Activated naive CD8-positive, alpha-beta T cell treated with anti-CD3 and anti-CD28 coated beads, Interleukin-2, amount 50 U/mL, for 24 hours (primary cell): ENCODE measurements at regions not wholly inside any gene's neighbourhood (a gene's known extent, or its start where the extent isn't known, plus 50 kb on each side); places are given as distances from the start of the nearest gene placed in this dataset.

Experiments used
- ATAC-seq: fragments of 150-1000 bp; cut with Tn5 transposase; one replicate; pipeline ENCODE4 v1.10.0; 2021
- DNase-seq: peaks from one replicate; pipeline ENCODE4 v3.0.0; 2021
- H3K27ac Mint-ChIP-seq: one replicate; pipeline ENCODE4 v1.8.0; 2021; ENCODE audit warnings: mild to moderate bottlenecking, mixed read lengths
- H3K27me3 Mint-ChIP-seq: one replicate; pipeline ENCODE4 v1.8.0; 2021; ENCODE audit warnings: mixed read lengths
- H3K36me3 Mint-ChIP-seq: one replicate; pipeline ENCODE4 v1.8.0; 2021; ENCODE audit warnings: low read depth, mixed read lengths
- H3K4me1 Mint-ChIP-seq: one replicate; pipeline ENCODE4 v1.8.0; 2021; ENCODE audit warnings: mixed read lengths
- H3K4me3 Mint-ChIP-seq: one replicate; pipeline ENCODE4 v1.8.0; 2021; ENCODE audit warnings: mild to moderate bottlenecking, moderate library complexity, mixed read lengths
- H3K9me3 Mint-ChIP-seq: one replicate; pipeline ENCODE4 v1.8.0; 2021; ENCODE audit warnings: mixed read lengths

GRCh38 chr16:54422569-54422978 lies 136.0 kb upstream of the IRX3 start:
- DNase-seq: no peak
- Mint-ChIP-seq H3K4me1 (peaks cover 2% of the 10 kb centered on the region), H3K36me3 (no peaks in the 10 kb centered on the region), H3K9me3 (no peaks in the 10 kb centered on the region), H3K27ac (no peak overlapping the region), H3K27me3 (peaks cover 2% of the 10 kb centered on the region), H3K4me3 (no peak overlapping the region)
- ATAC-seq: no peak

- Mint-ChIP-seq H3K4me3 (no peak overlapping the region), H3K27ac (no peak overlapping the region), H3K9me3 (no peaks in the 10 kb centered on the region), H3K27me3 (peaks cover 2% of the 10 kb centered on the region), H3K4me1 (peaks cover 2% of the 10 kb centered on the region), H3K36me3 (no peaks in the 10 kb centered on the region)
- DNase-seq: no peak
- no peak for ATAC-seq
Measured at GRCh38 chr16:54422159-54422558, 135.6 kb upstream of the IRX3 start.

- Mint-ChIP-seq H3K9me3 (no peaks in the 10 kb centered on the region), H3K4me3 (no peak overlapping the region), H3K36me3 (no peaks in the 10 kb centered on the region), H3K27me3 (peaks cover 2% of the 10 kb centered on the region), H3K4me1 (peaks cover 2% of the 10 kb centered on the region), H3K27ac (no peak overlapping the region)
- ATAC-seq (no peak), DNase-seq (no peak)
Measured at GRCh38 chr16:54421220-54421619, 134.6 kb upstream of the IRX3 start.

DNA sequence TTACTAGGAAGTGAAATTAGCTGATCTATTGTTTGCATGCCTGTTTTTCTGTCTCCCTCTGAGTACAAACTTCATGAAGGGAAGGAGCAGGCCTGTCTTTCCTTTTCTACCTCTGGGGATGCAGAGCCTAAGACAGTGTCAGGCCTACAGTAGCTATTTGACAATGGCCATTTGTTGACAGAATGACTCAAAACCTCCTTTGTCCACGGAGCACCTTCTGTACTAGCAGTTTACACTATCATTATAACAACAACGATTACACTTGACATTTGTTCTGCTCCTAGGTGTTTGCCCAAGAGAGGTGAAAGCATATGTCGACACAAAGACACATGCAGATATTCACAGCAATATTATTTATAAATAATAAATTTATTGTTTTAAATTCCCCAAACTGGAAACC lies 132.3 kb upstream of the IRX3 start:
- Mint-ChIP-seq H3K36me3 (no peaks in the 10 kb centered on the region), H3K27me3 (peaks cover 2% of the 10 kb centered on the region), H3K9me3 (no peaks in the 10 kb centered on the region), H3K4me3 (no peak overlapping the region), H3K27ac (no peak overlapping the region), H3K4me1 (peaks cover 2% of the 10 kb centered on the region)
- DNase-seq: no peak
- no peak for ATAC-seq

DNA sequence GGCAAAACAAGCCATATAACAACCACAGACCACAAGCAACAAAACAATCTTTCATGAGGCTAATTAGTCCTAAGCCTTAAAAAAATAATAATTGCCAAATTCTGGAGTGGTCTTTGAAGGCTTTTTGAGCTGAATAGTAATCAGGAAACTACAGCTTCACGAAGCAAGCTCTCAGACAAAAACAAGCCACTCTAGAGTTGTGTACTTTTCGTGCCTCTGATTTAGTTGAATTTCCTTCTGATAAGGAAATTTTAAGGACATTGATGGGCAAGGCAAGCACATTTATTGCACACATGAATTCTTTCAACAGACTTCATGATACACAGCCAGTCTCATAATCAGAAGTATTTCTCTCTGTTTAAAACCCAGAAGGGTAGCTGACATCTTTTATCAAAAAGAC lies 130.8 kb upstream of the IRX3 start:
- DNase-seq: no peak
- Mint-ChIP-seq H3K36me3 (no peaks in the 10 kb centered on the region), H3K4me1 (peaks cover under 1% of the 10 kb centered on the region), H3K27me3 (peaks cover 6% of the 10 kb centered on the region), H3K9me3 (no peaks in the 10 kb centered on the region), H3K4me3 (no peak overlapping the region), H3K27ac (no peak overlapping the region)
- ATAC-seq: no peak

- H3K27me3 Mint-ChIP-seq: peaks cover 14% of the 10 kb centered on the region
- H3K4me3 Mint-ChIP-seq: no peak overlapping the region
- no peak for DNase-seq
- H3K27ac Mint-ChIP-seq: no peak overlapping the region
- no peak for ATAC-seq
- H3K9me3 Mint-ChIP-seq: no peaks in the 10 kb centered on the region
- H3K36me3 Mint-ChIP-seq: no peaks in the 10 kb centered on the region
- no peaks in the 10 kb centered on the region for H3K4me1 Mint-ChIP-seq
Measured at GRCh38 chr16:54414671-54415070, 128.1 kb upstream of the IRX3 start.

DNA sequence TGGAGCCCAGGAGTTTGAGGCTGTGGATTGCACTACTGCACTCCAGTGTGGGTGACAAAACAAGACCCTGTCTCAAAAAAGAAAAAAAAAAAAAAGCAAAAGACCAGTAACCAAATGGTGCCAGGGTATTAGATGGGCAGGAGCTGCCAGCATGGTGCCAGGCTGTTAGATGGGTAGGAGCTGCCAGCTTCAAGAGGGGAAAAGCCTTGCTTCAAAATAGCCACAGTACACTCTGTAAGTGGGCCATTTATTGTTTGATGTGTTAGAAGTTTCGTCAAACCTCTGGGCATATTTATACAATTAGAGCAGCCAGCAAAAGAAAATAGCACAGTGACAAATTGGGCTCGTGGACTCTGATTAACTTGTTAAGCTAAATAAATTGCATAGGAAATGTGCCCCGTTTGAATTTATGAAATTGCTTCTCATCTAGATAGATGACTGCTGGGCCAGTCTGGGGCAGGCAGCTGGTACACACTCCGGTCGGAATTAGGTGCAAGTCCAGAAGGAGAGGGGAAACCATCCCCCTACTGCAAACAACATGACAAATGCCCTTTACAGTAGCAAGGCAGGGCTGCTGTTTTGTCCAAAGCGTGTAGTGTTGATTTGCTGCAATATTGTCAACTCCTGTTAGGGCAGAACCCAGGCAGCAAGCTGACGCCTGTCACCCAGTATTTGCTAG lies 126.3 kb upstream of the IRX3 start:
- no peak overlapping the region for H3K4me3 Mint-ChIP-seq

GRCh38 chr16:54412037-54412436 lies 125.5 kb upstream of the IRX3 start:
- peaks cover 16% of the 10 kb centered on the region for H3K27me3 Mint-ChIP-seq
- H3K4me3 Mint-ChIP-seq: no peak overlapping the region

More for the DNA sequence above, 126.3 kb upstream of the IRX3 start:
- ATAC-seq (no peak), DNase-seq (no peak)
- Mint-ChIP-seq H3K9me3 (no peaks in the 10 kb centered on the region), H3K27ac (no peak overlapping the region), H3K4me1 (no peaks in the 10 kb centered on the region), H3K36me3 (no peaks in the 10 kb centered on the region), H3K27me3 (peaks cover 16% of the 10 kb centered on the region)

GRCh38 chr16:54411544-54411943 lies 125.0 kb upstream of the IRX3 start:
- DNase-seq (no peak), ATAC-seq (no peak)
- H3K4me1 Mint-ChIP-seq: no peaks in the 10 kb centered on the region
- H3K36me3 Mint-ChIP-seq: no peaks in the 10 kb centered on the region
- H3K27ac Mint-ChIP-seq: no peak overlapping the region
- H3K27me3 Mint-ChIP-seq: peaks cover 17% of the 10 kb centered on the region
- H3K9me3 Mint-ChIP-seq: no peaks in the 10 kb centered on the region
- no peak overlapping the region for H3K4me3 Mint-ChIP-seq

More at GRCh38 chr16:54412037-54412436, 125.5 kb upstream of the IRX3 start:
- Mint-ChIP-seq H3K36me3 (no peaks in the 10 kb centered on the region), H3K9me3 (no peaks in the 10 kb centered on the region), H3K4me1 (no peaks in the 10 kb centered on the region), H3K27ac (no peak overlapping the region)
- ATAC-seq: no peak
- DNase-seq: no peak

- ATAC-seq (no peak), DNase-seq (no peak)
- Mint-ChIP-seq H3K4me3 (no peak overlapping the region), H3K27ac (no peak overlapping the region), H3K9me3 (no peaks in the 10 kb centered on the region), H3K36me3 (no peaks in the 10 kb centered on the region), H3K4me1 (no peaks in the 10 kb centered on the region), H3K27me3 (peaks cover 19% of the 10 kb centered on the region)
Measured at GRCh38 chr16:54409982-54410381, 123.4 kb upstream of the IRX3 start.

GRCh38 chr16:54407596-54407995 lies 121.0 kb upstream of the IRX3 start:
- no peaks in the 10 kb centered on the region for H3K4me1 Mint-ChIP-seq
- ATAC-seq (no peak), DNase-seq (no peak)
- no peaks in the 10 kb centered on the region for H3K9me3 Mint-ChIP-seq
- no peak overlapping the region for H3K4me3 Mint-ChIP-seq
- no peak overlapping the region for H3K27ac Mint-ChIP-seq
- no peaks in the 10 kb centered on the region for H3K36me3 Mint-ChIP-seq
- H3K27me3 Mint-ChIP-seq: peaks cover 15% of the 10 kb centered on the region

DNA sequence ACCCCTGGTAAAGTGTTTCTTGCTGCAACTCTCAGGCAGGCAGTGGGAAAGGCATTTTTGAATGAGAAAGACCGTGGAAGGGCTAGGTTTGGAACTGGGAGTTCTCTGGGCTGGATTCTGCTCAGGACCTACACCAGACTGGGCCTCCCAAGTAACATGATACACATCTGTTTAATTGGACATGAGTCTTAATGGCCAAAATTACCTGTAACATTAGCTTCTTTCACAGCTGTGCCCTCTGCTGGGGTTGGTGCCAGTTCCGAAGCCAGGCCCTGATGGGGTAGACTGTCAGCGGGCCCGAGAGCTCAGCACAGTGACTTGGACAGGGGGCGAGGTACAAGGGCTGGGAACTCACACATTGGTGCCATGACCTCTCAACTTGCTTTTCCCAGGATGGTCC lies 118.9 kb upstream of the IRX3 start:
- Mint-ChIP-seq H3K4me3 (no peak overlapping the region), H3K27ac (no peak overlapping the region), H3K36me3 (no peaks in the 10 kb centered on the region), H3K27me3 (peaks cover 5% of the 10 kb centered on the region), H3K4me1 (no peaks in the 10 kb centered on the region), H3K9me3 (no peaks in the 10 kb centered on the region)
- ATAC-seq: no peak
- no peak for DNase-seq

- no peaks in the 10 kb centered on the region for H3K9me3 Mint-ChIP-seq
- DNase-seq: no peak
- no peaks in the 10 kb centered on the region for H3K36me3 Mint-ChIP-seq
- no peak overlapping the region for H3K4me3 Mint-ChIP-seq
- no peak overlapping the region for H3K27ac Mint-ChIP-seq
- ATAC-seq: no peak
- H3K4me1 Mint-ChIP-seq: no peaks in the 10 kb centered on the region
- H3K27me3 Mint-ChIP-seq: peaks cover 5% of the 10 kb centered on the region
Measured at GRCh38 chr16:54403580-54403979, 117.0 kb upstream of the IRX3 start.

- no peak for ATAC-seq
- Mint-ChIP-seq H3K27ac (no peak overlapping the region), H3K27me3 (peaks cover 3% of the 10 kb centered on the region), H3K4me3 (no peak overlapping the region), H3K36me3 (no peaks in the 10 kb centered on the region), H3K9me3 (no peaks in the 10 kb centered on the region), H3K4me1 (no peaks in the 10 kb centered on the region)
- DNase-seq: no peak
Measured at GRCh38 chr16:54402873-54403272, 116.3 kb upstream of the IRX3 start.

DNA sequence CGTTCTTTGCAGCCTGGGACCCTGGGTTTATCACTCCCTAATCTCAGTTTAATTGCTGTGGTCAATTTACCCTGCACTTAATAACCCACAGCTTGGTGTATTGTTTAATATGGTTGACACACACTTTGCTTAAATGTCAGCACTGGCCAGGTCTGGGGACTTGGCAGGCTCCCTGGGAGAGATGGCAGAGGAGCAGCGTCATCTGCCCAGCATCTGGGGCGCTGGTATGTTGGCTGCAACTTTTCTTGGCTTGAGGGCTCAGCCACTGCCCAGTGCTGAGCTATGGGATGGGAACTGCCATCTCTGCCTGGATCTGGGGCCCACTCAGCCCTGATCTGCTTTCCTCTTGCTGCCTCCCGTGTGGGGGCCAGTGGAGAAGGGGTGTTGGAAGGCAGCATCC lies 115.7 kb upstream of the IRX3 start:
- peaks cover 3% of the 10 kb centered on the region for H3K27me3 Mint-ChIP-seq
- ATAC-seq: no peak
- no peaks in the 10 kb centered on the region for H3K4me1 Mint-ChIP-seq
- H3K9me3 Mint-ChIP-seq: no peaks in the 10 kb centered on the region
- H3K27ac Mint-ChIP-seq: no peak overlapping the region
- no peaks in the 10 kb centered on the region for H3K36me3 Mint-ChIP-seq
- DNase-seq: no peak
- no peak overlapping the region for H3K4me3 Mint-ChIP-seq

DNA sequence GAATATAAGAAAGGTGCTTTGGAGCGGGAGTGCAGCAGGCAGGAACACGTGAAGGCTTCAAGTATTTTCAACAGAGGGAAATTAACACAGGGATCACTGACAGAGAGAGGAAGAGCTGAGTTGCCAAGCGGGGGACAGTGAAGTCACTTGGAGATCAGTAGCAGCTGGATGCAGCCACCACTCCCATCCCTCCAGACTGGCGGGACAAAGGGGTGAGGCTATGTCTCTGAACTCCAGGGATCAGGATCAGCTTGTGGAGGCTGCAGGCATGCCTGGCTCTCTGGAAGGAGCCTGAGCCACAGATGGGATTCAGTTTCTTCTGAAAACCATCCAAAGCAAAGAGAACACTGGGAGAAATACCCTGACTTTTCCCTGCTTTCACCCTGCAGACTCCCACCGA lies 113.7 kb upstream of the IRX3 start:
- DNase-seq (no peak), ATAC-seq (no peak)
- H3K4me3 Mint-ChIP-seq: no peak overlapping the region
- H3K27ac Mint-ChIP-seq: no peak overlapping the region
- H3K4me1 Mint-ChIP-seq: no peaks in the 10 kb centered on the region
- H3K27me3 Mint-ChIP-seq: no peaks in the 10 kb centered on the region
- H3K9me3 Mint-ChIP-seq: no peaks in the 10 kb centered on the region
- no peaks in the 10 kb centered on the region for H3K36me3 Mint-ChIP-seq
